ENCODE measurements at regions not wholly inside any gene's neighbourhood (a gene's known extent, or its start where the extent isn't known, plus 50 kb on each side); places are given as distances from the start of the nearest gene placed in this dataset.

GRCh38 chrX:111007238-111007637, 88.8 kb upstream of the PAK3 start:
- no peak for TF ChIP-seq CTCF (IDR thresholded peaks at IDR 0.05)
- TF ChIP-seq POLR2A (IDR thresholded peaks at IDR 0.05), result no peak
